ENCODE measurements at regions not wholly inside any gene's neighbourhood (a gene's known extent, or its start where the extent isn't known, plus 50 kb on each side); places are given as distances from the start of the nearest gene placed in this dataset.

DNA sequence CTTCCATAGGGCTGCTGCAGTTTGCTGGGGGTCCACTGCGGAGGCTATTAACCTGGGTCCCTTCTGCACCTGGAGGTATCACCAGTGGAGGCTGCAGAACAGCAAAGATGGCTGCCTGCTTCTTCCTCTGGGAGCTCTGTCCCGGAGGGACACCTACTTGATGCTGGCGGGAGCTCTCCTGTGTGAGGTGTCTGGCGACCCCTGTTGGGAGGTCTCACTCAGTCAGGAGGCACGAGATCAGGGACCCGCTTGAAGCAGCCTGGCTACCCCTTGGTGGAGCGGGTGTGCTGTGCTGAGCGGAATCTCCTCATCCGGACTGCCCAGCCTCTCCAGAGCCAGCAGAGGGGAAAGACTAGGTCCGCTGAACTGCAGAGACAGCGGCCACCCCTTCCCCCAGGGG lies 56.0 kb upstream of the CTXND1 start:
- Mint-ChIP-seq H3K9me3 (peaks cover 7% of the 10 kb centered on the region), H3K4me1 (peaks cover 11% of the 10 kb centered on the region), H3K4me3 (no peak overlapping the region), H3K36me3 (no peaks in the 10 kb centered on the region), H3K27me3 (ENCODE audit: low read depth) (peaks cover 23% of the 10 kb centered on the region), H3K27ac (no peak overlapping the region)
- DNase-seq (ENCODE audit: low spot score in 2 of 2, unreplicated experiment in 2 of 2) = no peak
- TF ChIP-seq, protein P1, sequence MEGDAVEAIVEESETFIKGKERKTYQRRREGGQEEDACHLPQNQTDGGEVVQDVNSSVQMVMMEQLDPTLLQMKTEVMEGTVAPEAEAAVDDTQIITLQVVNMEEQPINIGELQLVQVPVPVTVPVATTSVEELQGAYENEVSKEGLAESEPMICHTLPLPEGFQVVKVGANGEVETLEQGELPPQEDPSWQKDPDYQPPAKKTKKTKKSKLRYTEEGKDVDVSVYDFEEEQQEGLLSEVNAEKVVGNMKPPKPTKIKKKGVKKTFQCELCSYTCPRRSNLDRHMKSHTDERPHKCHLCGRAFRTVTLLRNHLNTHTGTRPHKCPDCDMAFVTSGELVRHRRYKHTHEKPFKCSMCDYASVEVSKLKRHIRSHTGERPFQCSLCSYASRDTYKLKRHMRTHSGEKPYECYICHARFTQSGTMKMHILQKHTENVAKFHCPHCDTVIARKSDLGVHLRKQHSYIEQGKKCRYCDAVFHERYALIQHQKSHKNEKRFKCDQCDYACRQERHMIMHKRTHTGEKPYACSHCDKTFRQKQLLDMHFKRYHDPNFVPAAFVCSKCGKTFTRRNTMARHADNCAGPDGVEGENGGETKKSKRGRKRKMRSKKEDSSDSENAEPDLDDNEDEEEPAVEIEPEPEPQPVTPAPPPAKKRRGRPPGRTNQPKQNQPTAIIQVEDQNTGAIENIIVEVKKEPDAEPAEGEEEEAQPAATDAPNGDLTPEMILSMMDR (IDR thresholded peaks at IDR 0.05; ENCODE audit: unreplicated experiment) = no peak

DNA sequence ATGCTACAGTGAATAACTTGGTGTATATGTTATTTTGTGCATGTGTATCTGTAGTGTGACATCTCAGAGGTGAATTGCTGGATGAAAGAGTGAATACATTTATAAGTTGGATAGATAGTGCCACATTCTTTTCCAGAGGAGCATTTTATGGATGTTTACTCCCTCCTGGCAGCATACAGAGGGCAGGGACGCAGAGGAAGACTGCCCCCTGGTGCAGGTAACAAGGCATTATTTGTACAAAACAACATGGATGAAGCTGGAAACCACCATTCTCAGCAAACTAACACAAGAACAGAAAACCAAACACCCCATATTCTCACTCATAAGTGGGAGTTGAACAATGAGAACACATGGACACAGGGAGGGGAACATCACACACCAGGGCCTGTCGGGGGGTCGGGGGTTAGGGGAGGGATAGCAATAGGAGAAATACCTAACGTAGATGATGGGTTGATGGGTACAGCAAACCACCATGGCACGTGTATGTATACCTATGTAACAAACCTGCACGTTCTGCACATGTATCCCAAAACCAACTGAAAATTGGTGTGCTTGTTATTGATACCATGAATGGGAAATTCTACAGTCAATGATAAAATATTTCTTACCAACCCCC lies 57.9 kb upstream of the CTXND1 start:
- H3K9me3 Mint-ChIP-seq = peaks cover 3% of the 10 kb centered on the region
- no peaks in the 10 kb centered on the region for H3K36me3 Mint-ChIP-seq
- TF ChIP-seq, protein P1 (IDR thresholded peaks at IDR 0.05; ENCODE audit: unreplicated experiment) = peak; percentile 27
- no peak overlapping the region for H3K4me3 Mint-ChIP-seq
- no peak for DNase-seq (ENCODE audit: low spot score in 2 of 2, unreplicated experiment in 2 of 2)
- peaks cover 23% of the 10 kb centered on the region for H3K27me3 Mint-ChIP-seq (ENCODE audit: low read depth)
- H3K4me1 Mint-ChIP-seq = peaks cover 11% of the 10 kb centered on the region
- H3K27ac Mint-ChIP-seq = no peak overlapping the region

DNA sequence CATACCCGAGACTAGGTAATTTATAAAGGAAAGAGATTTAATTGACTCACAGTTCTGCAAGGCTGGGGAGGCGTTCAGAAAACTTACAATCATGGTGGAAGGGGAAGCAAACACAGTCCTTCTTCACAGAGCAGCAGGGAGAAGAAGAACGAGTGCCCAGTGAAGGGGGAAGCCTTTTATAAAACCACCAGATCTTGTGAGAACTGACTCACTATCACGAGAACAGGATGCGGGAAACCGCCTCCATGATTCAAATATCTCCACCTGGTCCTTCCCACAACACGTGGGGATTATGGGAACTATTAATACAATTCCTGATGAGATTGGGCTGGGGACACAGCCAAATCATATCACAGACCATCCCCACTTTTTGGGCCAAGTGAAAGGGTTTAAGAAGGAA lies 58.8 kb upstream of the CTXND1 start:
- Mint-ChIP-seq H3K27ac (no peak overlapping the region), H3K36me3 (no peaks in the 10 kb centered on the region), H3K9me3 (peaks cover 3% of the 10 kb centered on the region), H3K4me1 (peaks cover 11% of the 10 kb centered on the region), H3K27me3 (ENCODE audit: low read depth) (peaks cover 27% of the 10 kb centered on the region), H3K4me3 (no peak overlapping the region)
- no peak for DNase-seq (ENCODE audit: low spot score in 2 of 2, unreplicated experiment in 2 of 2)
- TF ChIP-seq, protein P1 (IDR thresholded peaks at IDR 0.05; ENCODE audit: unreplicated experiment) = no peak

DNA sequence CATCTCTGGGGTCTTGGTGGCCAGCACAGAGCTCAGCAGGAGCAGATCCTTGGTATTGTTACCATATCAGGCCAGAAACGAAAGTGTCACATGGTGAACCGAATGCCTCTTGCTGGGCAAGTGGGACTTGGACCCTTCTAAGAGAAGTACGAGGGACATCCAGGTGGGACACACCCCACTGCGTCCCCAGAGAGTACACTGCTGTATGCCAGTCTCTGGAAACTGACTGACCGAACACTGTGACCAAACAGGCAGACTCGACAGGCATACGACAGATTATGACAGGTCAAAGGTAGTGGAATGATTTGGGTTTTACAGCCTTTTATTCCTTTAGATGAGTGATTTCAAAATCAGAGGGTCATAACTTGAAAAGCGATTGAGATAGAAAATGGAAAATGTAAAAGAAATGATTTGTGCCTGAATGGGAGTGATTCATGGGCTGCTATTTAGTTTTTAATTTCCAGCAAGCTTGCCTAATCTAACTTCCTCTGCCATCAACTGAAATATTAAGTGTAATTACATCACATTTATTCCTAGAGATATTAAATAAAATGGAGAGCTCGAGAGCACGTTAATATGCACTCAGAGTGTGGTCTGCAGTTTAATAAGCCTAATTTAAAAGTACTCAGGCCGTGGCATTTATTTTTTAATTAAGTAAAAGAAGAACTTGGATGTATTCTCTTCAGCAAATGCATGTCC lies 63.4 kb upstream of the CTXND1 start:
- H3K9me3 Mint-ChIP-seq = no peaks in the 10 kb centered on the region
- no peak for DNase-seq (ENCODE audit: low spot score in 2 of 2, unreplicated experiment in 2 of 2)
- H3K27me3 Mint-ChIP-seq (ENCODE audit: low read depth) = peaks cover 28% of the 10 kb centered on the region
- TF ChIP-seq, protein P1 (IDR thresholded peaks at IDR 0.05; ENCODE audit: unreplicated experiment) = no peak
- H3K4me1 Mint-ChIP-seq = peaks cover 8% of the 10 kb centered on the region
- H3K36me3 Mint-ChIP-seq = no peaks in the 10 kb centered on the region
- no peak overlapping the region for H3K27ac Mint-ChIP-seq
- no peak overlapping the region for H3K4me3 Mint-ChIP-seq

DNA sequence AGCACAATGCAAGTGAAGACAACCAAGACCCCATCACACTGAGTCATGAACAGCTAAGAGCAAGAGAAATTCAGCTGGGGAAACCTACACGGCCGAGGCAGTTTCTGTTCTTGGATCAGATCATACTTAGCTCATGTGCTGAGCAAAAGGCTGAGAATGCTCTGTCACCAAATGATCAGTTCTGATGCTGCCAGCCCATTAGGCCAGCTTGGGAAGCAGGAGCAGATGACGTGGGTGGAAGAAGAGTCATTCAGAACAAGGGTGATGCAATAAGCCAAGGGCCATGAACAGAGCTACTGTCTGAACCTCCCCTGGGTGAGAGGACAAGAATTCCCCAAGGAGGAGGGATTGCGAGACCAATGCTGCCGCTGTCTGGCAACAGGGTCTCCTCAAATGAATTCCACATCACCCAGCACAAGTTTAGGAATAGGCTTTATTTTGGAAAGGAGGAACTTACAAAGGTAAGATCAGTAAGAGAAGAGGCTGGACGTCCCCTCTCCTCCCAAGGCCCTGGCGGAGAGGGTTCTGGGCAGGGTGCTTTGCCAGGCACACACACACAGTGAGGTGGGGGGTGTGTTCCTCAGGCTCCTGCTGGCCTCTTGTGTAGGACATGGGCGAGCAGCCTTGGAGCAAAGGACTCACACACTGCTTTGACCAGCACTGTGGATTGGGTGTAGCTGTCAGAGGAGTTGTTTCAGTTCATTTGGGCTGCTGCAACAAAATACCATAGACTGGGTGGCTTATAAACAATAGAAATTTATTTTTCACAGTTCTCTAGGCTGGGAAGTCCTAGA lies 65.6 kb upstream of the CTXND1 start:
- Mint-ChIP-seq H3K27ac (no peak overlapping the region), H3K36me3 (no peaks in the 10 kb centered on the region)

More for the DNA sequence above, 65.6 kb upstream of the CTXND1 start:
- TF ChIP-seq, protein P1 (IDR thresholded peaks at IDR 0.05; ENCODE audit: unreplicated experiment) = no peak
- peaks cover 3% of the 10 kb centered on the region for H3K4me1 Mint-ChIP-seq
- DNase-seq (ENCODE audit: low spot score in 2 of 2, unreplicated experiment in 2 of 2) = no peak
- H3K27me3 Mint-ChIP-seq (ENCODE audit: low read depth) = peaks cover 30% of the 10 kb centered on the region
- H3K9me3 Mint-ChIP-seq = peaks cover 3% of the 10 kb centered on the region
- H3K4me3 Mint-ChIP-seq = no peak overlapping the region

Data from mesothelial cell of epicardium (in vitro differentiated cells).